HG03066 (cell line): ENCODE measurements at regions not wholly inside any gene's neighbourhood (a gene's known extent, or its start where the extent isn't known, plus 50 kb on each side); places are given as distances from the start of the nearest gene placed in this dataset.

Experiments used
- ATAC-seq: cut with Tn5 transposase; IDR thresholded peaks from one replicate; pipeline ENCODE4 v1.9.1; 2021; ENCODE audit warnings: low read depth; ENCODE audit not compliant: unreplicated experiment

DNA sequence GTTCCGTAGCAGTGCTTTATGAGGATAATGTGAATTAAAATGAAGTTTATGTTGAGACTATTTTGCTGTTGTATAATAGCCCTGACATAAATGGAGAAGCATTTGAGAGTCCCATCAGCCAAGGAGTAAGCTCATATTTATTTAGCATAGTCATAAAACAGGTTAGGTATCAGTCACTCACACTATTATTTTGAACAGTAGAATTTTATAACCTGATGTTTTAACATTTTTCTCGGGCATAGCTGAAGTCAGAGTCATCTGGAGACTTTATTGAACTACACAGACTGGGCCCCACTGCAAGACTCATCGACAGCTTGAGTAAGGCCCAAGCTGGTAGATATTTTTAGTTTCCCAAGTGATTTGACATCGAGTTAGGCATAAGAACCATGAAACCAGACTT is 620.3 kb upstream of the WWC1 start:
- ATAC-seq = no peak

DNA sequence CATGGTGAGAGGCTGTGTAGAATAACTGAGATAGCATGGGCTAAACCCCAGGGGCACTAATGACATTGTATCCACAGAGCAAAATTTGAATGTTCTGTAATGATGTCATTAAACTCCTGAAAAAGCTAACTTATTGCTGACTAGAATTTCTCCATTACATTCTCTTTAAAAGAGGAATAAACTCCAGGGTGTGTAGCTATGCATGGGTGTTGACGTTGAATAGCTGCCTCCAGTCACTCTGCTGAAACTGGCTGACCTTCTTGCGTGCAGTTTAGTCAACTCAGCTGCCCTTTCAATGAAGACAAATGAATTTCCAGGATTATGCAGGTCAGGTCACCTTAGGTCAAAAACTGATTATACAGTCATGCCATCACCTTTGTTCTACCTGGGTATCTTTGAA is 617.5 kb upstream of the WWC1 start:
- no peak for ATAC-seq

DNA sequence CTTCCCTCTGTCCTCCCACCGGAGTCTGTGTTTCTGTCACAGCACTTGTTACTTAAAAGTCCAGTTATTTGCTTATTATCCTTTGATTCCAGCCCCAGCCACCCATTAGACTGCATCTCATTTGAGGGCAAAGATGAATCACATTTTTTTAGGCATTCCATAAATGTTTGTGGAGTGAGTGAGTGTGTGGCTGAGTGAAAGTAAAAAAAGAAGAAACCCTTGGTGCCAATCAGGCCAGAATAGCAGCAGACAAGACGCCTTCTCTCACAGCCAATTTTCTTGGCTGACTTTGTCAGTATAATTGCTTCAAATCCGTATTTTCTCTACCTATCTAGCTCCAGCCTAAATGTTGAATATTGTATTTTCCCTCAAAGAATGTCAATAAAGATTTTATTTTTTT is 613.0 kb upstream of the WWC1 start:
- ATAC-seq = no peak

DNA sequence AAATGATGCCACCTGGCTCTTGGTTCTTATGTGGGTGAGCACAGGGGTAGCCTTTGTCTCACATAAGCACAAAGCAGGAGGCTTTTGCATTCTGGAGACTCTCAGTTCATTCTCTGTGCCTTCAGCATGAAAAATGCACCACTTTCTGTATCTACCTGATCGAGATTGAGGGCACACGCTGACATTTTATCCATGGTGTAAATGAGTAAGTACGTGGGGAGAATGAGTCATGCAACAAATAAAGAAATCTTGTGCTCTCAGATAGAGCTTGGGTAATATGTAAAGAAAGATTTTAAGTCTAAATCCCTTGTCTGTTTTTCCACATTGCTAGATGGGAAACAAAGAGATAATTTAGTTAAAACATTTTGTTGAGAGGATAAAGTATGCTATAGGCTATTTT is 607.2 kb upstream of the WWC1 start:
- ATAC-seq = no peak

DNA sequence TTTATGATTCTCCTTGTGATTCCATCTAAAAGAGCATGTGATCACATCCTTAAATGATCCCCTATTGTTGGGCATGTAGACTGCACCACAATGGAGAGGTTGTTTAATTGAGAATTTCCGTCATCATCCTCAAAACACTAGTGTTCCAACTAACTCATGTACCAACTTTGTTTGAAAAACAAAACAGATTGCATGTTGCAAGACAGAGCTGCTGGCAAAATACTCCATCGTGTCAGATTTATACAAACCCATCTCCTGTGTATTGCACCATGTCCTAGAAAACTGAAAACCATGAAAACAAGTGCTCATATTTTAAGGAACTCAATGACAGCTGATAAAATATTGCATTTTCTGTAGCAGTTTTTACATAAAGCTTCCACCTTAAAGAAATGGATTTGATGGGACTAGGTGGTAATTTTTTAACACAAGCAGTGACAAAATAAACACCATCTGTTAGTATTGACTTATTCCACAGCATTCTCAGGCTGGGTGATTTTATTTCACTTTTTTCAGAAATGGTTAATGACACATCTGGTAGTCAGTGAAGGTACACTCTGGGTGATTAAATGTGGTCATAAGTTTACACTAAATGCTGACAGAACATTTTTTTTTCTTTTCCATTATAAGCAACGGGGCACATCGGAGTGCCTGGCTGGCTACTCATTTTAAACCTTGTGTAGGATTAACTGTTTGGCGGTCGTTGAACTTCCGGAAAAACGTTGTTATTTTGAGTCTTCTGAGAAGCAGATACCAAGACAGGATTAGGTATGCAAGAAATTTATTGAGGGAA is 602.9 kb upstream of the WWC1 start:
- ATAC-seq = no peak

DNA sequence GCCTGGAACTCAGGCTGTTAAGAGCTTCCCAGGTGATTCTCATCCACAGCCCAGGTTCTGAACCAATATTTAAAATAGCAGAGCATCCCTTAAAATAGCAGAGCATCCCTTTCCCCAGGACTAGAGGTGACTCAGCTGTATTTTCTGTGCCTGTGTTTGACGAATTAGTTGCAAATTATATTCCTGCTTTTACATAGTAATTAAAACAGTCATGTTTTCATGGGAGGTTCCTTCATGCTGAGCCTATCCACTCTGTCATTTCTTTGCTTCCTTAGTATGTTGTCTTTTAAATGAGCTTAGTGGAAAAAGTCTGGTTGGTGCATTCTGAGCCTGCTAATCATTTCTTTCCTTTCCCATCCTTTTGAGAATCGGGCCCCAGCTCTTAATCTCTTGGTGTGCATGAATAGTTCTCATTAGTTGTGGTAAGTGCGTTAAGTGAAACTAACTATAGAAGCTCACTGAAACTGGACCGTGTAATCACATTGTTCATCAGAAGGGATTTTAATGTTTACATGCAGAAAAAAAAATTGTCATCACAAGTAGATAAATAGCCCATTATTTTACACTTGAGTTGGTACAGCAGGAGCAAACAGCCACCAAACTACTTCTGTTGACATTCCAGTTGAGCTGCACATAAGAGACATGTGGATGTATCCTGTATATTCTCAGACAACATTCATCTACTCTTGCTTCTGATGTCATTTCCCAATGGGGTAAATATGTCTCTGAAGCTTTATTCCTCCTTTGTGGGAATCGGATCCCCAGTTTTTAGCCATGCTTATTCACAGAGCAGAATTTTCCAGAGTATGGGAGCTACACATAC is 596.9 kb upstream of the WWC1 start:
- ATAC-seq = no peak

DNA sequence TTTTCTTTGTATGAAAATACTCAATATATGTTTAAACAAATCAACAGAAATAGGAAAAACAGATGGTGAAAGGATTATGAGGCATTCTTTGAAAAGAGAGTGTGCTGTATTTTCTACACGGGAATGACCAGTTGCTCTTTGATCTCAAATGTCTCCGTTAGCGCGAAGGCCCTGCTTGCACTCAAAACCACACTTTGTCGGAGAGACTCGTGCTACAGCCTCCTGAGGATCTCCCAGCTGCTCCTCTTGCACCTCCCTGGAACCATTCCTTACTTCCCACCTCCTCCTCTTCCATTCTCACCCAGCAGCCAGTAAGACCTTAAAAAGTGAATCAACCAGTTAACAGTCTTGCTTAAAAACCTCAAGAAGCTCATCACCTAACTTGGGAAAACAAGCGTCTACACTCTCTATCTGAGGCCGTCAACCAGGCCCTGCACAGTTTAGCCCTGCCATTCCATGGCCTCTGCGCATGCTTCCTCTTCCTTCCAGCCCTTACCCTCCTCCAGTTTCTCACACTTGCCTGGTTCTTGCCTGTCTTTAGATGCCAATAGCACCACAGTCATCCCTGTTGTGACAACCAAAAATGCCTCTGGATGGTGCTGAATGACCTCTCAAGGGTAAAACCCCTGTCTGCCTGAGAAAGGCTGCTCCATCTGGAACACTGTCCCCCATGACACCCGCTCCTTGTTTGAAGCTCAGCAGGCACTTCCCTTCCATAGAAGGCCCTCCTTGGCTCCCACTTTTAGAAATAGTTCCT is 594.7 kb upstream of the WWC1 start:
- ATAC-seq = no peak

DNA sequence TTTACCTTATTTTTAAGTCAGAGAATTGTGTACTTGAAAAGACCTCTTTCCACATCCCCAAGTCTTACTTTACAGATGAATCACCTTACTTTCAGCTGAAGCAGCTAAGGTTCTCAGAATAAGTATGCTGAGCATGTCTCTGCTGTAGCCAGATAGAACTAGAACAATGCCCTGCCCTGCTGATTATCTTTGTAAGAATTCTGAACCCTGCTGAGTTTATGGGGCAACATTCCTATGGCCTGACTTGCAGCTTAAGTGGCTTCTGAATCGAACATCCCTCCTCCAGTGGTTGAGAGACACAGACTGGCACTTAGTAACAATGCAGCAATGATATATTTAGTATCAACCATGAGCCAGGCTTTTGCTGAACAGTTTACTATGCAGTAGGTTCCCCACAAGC is 592.0 kb upstream of the WWC1 start:
- ATAC-seq = no peak

DNA sequence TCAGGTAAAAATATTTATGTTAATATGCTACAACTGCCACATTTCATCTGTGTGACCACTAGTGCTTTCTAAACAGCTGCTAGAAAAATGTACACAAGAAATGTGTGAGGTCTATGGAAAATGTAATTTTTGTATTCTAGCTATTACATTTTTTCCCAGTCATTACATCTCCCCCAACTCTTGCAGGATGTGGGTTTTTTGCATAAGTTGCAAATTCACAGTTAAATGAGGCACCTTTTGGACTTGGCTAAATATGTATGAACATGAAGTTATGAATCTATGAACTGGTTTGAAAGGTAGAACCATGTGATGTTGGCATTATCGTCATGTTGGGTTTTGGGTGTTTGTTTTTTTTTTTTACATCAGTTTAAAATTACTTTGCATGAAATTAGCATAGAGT is 590.4 kb upstream of the WWC1 start:
- ATAC-seq = no peak

DNA sequence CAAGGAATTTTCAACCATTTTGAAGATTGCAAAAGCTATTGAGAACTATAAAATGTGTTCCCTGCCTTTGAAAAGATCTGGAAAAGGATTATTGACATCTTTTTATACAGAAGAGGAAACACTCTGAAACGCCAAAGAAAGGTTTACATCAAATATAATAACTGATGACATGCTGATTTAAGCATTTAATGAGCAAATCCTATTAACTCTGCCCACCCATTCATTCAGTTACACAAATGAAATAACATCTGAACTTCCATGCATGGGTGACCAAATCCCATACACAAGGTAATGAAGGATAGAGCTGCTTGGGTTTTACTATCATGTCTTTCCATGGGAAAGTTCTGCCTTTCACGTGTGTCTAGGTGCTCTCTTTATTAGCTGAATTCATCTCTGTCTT is 589.4 kb upstream of the WWC1 start:
- ATAC-seq = no peak

DNA sequence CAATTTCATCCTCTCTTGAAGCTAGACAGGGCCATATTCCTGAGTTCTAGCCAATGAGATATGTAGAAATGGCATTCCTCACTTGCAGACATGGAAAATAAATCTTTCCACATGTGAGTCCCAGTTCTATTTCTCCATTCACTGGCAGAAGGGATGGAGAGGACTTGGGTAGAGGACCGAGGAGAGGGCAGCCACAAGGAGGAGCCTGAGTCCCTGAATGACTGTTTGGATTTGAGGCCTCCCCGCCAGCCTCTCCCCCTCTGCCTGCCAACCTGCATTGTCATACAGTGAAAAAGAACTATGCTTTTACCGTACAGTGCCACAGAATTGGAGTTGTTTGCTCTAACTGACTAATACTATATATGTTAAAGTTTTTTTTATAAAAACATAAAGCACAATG is 583.0 kb upstream of the WWC1 start:
- ATAC-seq = no peak

DNA sequence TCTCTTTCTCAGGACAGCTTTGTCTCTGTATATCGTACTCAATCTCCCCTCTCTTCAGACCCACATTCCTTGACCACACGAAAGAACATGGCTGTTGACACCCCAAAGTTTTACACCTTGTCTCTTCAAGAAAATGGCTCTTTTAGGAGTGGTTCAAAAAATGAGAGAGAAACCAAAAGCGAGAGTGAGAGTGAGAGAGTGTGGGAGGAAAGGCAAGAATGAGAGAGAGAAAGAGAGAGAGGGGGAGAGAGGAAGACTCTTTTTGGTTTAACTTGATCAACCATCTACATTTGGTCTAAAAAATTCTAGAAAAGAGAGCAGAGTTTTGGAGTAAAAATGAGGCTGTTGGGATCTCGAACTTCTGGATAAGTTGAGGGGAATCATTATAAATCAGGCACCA is 581.8 kb upstream of the WWC1 start:
- ATAC-seq = peak; percentile 82

DNA sequence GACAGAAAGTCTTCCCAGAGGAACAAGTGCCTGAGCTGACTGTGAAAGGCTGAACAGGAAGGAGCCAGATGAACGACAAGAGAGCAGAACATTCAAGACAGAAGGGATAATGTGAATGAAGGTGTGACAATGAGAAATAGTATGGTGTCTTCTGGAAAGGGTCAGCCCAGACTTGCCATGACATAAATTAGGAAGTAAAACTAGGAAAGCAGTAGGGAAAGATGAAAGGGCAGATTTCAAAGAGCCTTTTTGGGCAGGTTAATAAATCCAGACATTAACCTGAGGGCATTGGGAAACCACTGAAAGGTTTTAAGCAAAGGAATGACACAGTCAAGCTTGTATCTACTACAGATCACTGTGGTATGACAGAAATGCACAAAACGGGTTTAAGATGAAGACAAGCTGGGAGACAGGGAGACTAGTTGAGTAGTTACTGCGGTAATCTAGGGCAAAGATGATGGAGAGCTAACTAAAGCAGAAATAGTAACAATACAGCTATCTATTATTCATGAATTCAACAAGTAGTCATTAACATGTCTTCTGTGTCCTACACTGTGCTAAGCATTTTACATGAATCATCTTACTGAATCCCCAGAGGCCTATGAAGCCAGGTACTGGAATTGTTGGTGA is 580.9 kb upstream of the WWC1 start:
- no peak for ATAC-seq

DNA sequence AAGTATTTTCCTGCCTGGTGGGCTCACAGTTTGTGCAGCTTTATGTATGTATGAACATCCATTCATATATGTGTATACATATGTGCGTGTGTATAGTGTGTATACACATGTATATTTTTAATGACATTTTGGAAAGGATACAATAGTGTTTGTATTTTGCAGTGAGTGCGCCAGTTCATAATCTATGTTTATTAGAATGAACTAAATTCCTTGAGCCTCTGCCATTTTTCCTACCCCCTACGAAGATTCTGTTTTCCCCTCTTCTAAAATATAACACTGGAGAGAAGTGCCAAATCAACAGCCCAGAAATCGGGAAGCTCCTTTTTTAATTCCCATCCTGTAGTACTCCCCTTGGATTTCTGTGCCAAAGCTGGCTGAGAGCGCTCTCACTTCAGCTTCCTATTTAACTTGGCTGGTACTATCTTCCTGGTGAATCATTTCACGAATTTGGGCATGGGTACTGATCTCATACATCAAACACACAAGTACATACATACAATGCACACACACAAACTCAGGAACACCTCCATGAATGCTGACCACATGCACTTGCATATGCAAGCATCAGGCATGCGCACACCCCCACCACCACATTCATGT is 578.4 kb upstream of the WWC1 start:
- ATAC-seq = no peak

DNA sequence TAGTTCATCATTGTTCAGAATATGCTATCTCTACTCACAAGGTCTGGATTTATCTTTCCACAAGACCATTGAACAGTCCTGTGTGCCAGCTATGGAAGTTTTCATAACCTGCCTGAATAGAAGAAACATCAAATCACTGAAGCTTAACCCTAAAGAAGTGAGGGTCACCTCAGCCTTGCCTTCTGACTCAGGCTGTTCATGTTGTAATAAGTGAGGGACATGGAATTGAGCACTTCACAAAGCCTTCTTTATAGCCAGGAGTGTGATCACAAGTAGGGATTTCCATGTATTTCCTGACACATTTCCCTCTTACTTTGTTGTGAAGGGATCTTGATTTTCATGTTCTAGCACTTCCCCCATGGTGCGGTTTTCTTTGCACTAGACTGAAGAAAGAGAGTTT is 577.5 kb upstream of the WWC1 start:
- ATAC-seq = no peak

DNA sequence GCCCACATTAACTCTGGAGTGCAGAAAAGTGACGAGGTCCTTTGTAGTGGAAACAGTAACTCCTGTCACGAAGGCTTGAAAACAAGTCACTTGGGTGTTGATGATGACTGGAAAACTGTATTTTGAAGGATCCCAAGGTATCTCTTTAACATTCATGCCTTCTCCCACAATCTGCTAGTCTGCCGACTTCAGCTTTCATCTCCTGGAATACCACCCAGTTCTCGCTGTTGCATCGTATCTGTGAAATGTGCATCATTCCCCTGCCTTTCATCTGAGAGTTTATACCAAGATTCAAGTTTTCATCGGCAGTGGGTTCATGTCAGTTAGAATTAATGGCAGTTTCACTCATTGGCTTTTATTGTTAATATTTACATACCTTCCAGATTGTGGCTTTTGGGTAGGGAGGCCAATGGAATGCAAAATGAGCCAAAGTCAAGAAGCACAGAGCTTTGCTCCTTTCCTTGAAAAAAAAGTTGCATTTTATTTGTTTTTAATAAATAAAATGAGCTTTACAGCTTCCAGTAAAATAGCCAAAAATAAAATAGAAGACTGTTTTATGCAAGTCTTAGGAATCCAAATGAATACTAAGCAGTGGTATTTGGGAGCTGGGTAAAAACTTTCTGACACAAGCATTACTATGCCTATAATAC is 575.2 kb upstream of the WWC1 start:
- ATAC-seq = no peak

DNA sequence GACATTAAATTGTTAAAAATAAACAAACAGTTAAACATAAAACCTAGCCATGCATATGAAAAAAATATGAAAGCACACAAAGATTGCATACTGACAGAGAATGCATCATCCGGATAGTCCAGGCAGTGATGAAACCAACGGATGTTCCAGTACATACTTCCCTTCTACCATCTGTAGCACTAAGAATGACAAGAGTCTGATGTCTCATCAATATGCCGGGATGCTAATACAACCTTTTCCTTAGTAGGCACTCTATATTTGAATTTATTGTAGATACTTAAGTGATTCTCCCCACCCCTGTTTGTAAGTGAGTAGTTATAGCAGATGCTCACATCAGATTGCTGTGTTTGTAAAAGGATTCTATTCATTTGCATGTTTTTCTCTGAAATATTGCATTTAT is 571.2 kb upstream of the WWC1 start:
- ATAC-seq = no peak

DNA sequence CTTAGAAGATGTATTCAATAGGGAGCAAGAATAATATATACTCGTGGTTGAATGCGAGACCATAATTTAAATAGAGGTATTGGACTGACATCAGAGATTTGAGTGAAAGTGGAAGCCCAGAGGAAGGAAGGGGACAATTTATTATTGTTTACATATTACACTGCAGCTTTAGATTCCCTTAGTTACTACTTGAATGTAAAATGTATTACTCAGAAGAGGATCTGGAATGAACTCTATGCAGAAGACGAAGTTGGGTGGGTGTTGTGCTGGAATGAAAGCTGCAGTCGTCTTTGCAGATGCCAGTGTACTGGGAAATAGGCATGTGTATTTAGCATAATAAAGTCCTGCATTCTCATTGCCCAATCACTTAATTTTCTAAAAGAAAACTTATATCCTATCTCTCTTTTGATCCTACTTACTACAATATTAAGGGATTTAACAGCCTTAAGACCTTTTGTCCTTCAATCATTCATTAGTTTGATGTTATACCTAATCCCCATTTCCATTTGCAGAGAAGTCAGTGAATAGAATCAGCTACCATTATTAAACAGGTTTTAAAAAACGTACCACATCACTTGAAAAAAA is 570.7 kb upstream of the WWC1 start:
- no peak for ATAC-seq

DNA sequence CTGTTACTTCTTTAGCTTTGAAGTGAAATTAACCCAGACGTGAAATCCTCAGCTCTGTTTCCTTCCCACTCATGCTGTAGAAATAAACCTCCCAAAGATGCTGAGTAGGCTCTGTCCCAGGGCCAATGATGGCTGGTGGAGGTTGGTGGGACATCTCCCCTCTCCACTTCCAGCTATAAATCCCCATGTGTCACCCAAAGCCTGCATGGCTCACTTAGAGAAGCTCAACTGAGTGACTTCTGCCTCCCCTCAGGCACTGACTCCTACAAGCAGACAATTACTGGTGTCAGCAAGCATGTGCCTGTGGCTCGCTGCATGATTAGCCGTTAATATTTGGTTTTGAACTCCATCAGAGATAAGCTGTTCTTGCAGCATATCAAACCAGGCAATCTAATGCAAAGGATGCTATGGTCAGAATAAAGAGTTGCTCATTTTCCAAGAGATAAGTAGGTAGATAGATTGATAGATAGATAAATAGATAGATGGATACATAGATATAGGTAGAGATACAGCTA is 569.5 kb upstream of the WWC1 start:
- no peak for ATAC-seq
